Tibial nerve (tissue), 4 donors: ENCODE measurements at regions not wholly inside any gene's neighbourhood (a gene's known extent, or its start where the extent isn't known, plus 50 kb on each side); places are given as distances from the start of the nearest gene placed in this dataset.
"Not testable (repeated sequence)": the region's sequence is repeated elsewhere in the genome, so short reads cannot be mapped to it uniquely, and the experiment has no call there.

Source experiments
- DNase-seq, 2 donors: peaks; one replicate each; pipeline ENCODE4 v3.0.0-alpha.2; 2019; ENCODE audit warnings: low spot score in 2 of 2
- H3K27ac ChIP-seq, 4 donors: fragments of 200-600 bp; sonication (generic) in 3 of 4; one replicate each; pipeline ENCODE4 v1.5.1; 2017 to 2019; ENCODE audit warnings: mild to moderate bottlenecking in 1 of 4
- H3K27me3 ChIP-seq, 2 donors: fragments of 200-600 bp; sonication (generic) in 1 of 2; one replicate each; pipeline versions ENCODE4 v1.5.1 to v1.6.0; 2017 to 2019
- H3K36me3 ChIP-seq, 3 donors: fragments of 200-600 bp; sonication (generic); one replicate each; pipeline ENCODE4 v1.5.1; 2018 to 2019
- H3K4me1 ChIP-seq, 4 donors: fragments of 200-600 bp; sonication (generic) in 3 of 4; one replicate each; pipeline ENCODE4 v1.5.1; 2017 to 2019
- H3K4me3 ChIP-seq, 4 donors: fragments of 200-600 bp; sonication (generic) in 3 of 4; one replicate each; pipeline ENCODE4 v1.5.1; 2017 to 2019; ENCODE audit warnings: mild to moderate bottlenecking in 1 of 4, moderate library complexity in 1 of 4
- H3K9me3 ChIP-seq, 4 donors: fragments of 200-600 bp; sonication (generic) in 3 of 4; one replicate each; pipeline ENCODE4 v1.5.1; 2017 to 2019
- EP300 ChIP-seq, 2 donors: sonication (generic); formaldehyde crosslinking; IDR thresholded peaks; one replicate each; pipeline ENCODE4 v1.6.1; 2017; ENCODE audit warnings: antibody characterized with exemption in 2 of 2, mild to moderate bottlenecking in 1 of 2
- POLR2A ChIP-seq, 2 donors: fragments of 450-650 bp; IDR thresholded peaks; one replicate each; pipeline ENCODE4 v1.6.1; 2017; ENCODE audit warnings: antibody characterized with exemption in 2 of 2, mild to moderate bottlenecking in 2 of 2, moderate library complexity in 2 of 2
- WGBS, 2 donors: methylation state at CpG; one replicate each; pipeline ENCODE4 v1.1.5; 2018; 5-methylcytosine and 5-hydroxymethylcytosine counted together
- TF ChIP-seq, protein P1 (sequence below), 5 experiments: fragments of 200-600 bp in 3 of 5; fragments of 450-650 bp in 2 of 5; sonication (generic) in 3 of 5; IDR thresholded peaks; one replicate each; pipeline ENCODE4 v1.5.1; 2016 to 2019; ENCODE audit warnings: antibody characterized with exemption in 5 of 5, mild to moderate bottlenecking in 3 of 5, moderate library complexity in 2 of 5

DNA sequence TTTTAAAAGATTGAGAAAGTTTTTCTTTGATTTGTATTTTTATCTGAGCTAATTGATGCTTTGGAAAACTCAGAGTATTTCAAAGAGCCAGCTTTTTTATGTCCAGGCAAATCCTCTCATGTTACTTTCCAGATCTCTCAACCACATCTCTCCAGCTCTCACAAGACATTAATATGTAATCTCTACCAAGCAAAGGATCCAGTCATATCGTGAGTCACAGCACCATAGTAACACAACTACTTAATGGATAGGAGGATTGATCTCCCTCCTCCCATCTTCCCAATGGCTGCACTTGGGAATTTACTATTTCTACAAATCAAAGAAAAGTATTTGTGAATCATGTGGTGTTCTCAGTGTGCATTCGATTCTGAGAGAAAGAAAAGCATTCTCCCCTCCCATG, 63.3 kb downstream of the POU4F1 start:
- Histone ChIP-seq H3K9me3 (no peaks in the 10 kb centered on the region), H3K4me3 (no peak overlapping the region), H3K27me3 (no peaks in the 10 kb centered on the region), H3K36me3 (no peaks in the 10 kb centered on the region), H3K27ac (no peak overlapping the region), H3K4me1 (no peaks in the 10 kb centered on the region)
- TF ChIP-seq POLR2A (IDR thresholded peaks at IDR 0.05) = no peak
- TF ChIP-seq, protein P1, sequence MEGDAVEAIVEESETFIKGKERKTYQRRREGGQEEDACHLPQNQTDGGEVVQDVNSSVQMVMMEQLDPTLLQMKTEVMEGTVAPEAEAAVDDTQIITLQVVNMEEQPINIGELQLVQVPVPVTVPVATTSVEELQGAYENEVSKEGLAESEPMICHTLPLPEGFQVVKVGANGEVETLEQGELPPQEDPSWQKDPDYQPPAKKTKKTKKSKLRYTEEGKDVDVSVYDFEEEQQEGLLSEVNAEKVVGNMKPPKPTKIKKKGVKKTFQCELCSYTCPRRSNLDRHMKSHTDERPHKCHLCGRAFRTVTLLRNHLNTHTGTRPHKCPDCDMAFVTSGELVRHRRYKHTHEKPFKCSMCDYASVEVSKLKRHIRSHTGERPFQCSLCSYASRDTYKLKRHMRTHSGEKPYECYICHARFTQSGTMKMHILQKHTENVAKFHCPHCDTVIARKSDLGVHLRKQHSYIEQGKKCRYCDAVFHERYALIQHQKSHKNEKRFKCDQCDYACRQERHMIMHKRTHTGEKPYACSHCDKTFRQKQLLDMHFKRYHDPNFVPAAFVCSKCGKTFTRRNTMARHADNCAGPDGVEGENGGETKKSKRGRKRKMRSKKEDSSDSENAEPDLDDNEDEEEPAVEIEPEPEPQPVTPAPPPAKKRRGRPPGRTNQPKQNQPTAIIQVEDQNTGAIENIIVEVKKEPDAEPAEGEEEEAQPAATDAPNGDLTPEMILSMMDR (IDR thresholded peaks at IDR 0.05) = no peak
- no peak for TF ChIP-seq EP300 (IDR thresholded peaks at IDR 0.05)
- DNase-seq = no peak
- WGBS, 2 donors = 53 to 57% methylated on average over 2 of the region's 2 CpGs

DNA sequence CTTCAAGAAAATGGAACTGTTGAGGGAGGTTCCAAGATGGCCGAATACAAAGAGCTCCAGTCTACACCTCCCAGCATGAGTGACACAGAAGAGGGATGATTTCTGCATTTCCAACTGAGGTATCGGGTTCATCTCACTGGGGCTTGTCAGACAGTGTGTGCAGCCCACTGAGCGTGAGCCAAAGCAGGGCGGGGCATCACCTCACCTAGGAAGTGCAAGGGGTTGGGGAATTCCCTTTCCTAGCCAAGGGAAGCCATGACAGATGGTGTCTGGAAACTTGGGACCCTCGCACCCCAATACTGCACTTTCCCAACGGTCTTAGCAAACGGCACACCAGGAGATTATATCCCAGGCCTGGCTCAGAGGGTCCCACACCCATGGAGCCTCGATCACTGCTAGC, 77.3 kb downstream of the POU4F1 start:
- not testable (repeated sequence) for H3K9me3 ChIP-seq, H3K36me3 ChIP-seq, H3K27me3 ChIP-seq, H3K4me1 ChIP-seq, H3K4me3 ChIP-seq, H3K27ac ChIP-seq, DNase-seq
- 88 to 89% methylated on average over 8 of the region's 8 CpGs for WGBS, 2 donors

DNA sequence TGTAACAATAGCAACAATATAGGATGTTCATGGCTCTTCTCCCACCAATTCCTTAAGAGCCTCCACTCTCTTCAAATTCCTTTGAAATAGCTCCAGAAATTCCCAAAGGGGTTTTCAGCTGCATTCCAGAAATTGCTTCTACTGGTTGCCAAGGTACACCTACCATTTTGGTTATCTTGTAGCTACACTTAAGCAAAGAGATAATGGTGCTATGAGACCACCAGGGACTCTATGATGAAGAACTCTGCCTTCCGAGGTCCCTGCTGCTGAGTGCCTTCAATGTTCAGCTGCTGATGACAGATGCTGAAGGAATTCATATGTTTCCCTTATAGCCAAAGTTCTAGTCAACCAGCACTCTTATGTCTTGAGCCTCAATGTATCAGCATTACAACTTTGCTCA, 78.4 kb downstream of the POU4F1 start:
- no peaks in the 10 kb centered on the region for H3K27me3 ChIP-seq
- no peak for DNase-seq
- no peaks in the 10 kb centered on the region for H3K4me1 ChIP-seq
- TF ChIP-seq, protein P1 (IDR thresholded peaks at IDR 0.05) = no peak
- no peak for TF ChIP-seq EP300 (IDR thresholded peaks at IDR 0.05)
- TF ChIP-seq POLR2A (IDR thresholded peaks at IDR 0.05) = no peak
- peaks cover 0 to 17% (median 0%) of the 10 kb centered on the region in 4 donors for H3K9me3 ChIP-seq
- H3K36me3 ChIP-seq = no peaks in the 10 kb centered on the region
- WGBS, 2 donors = 50 to 71% methylated on average over 1 of the region's 1 CpG
- no peak overlapping the region for H3K27ac ChIP-seq
- H3K4me3 ChIP-seq = no peak overlapping the region

DNA sequence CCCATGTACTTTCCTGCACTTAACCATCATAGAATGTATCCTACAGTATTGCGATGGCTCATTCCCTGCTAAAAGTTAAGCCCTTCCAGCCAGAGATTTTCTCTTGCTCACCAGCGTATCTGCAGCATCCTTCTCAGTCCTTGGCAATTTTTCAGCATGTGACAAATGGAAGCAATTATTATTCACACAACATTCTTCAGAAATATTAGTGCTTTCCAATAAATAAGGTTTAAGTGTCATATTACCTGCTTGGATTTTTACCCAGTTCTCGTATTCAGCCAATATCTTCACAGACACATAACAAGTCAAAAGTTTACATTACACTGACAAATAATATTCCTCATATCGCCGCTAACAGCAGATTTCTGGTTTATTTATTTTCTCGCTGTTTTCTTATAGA, 82.3 kb downstream of the POU4F1 start:
- Histone ChIP-seq H3K36me3 (no peaks in the 10 kb centered on the region), H3K27me3 (no peaks in the 10 kb centered on the region), H3K9me3 (peaks cover 0 to 20% (median 0%) of the 10 kb centered on the region in 4 donors), H3K4me3 (no peak overlapping the region), H3K4me1 (no peaks in the 10 kb centered on the region), H3K27ac (no peak overlapping the region)
- whole genome bisulfite sequencing, 2 donors = 82 to 89% methylated on average over 6 of the region's 6 CpGs
- no peak for DNase-seq
- TF ChIP-seq EP300 (IDR thresholded peaks at IDR 0.05) (no peak), POLR2A (IDR thresholded peaks at IDR 0.05) (no peak)
- TF ChIP-seq, protein P1 (IDR thresholded peaks at IDR 0.05) = no peak

DNA sequence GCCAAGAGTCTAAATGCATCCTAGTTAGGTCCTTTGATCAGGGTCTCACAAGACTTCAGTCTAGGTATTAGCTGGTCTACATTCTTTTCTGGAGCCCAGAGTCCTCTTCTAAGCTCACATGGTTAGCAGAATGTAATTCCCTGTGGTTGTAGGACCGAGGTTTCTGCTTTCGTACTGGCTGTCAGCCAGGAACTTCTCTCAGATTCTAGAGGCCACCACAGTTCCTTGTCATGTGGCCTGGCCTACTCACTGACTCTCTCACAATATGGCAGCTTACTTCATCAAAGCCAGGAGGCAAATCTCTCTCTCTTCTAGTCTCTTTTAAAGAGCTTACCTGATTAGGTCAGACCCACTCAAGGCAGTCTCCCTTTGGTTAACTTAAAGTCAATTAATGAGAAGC, 82.9 kb downstream of the POU4F1 start:
- DNase-seq = no peak
- H3K9me3 ChIP-seq = peaks cover 0 to 17% (median 0%) of the 10 kb centered on the region in 4 donors
- H3K36me3 ChIP-seq = no peaks in the 10 kb centered on the region
- H3K4me3 ChIP-seq = no peak overlapping the region
- TF ChIP-seq, protein P1 (IDR thresholded peaks at IDR 0.05) = no peak
- no peak for TF ChIP-seq EP300 (IDR thresholded peaks at IDR 0.05)
- TF ChIP-seq POLR2A (IDR thresholded peaks at IDR 0.05) = no peak
- H3K27ac ChIP-seq = no peak overlapping the region
- 67 to 83% methylated on average over 2 of the region's 2 CpGs for WGBS, 2 donors
- no peaks in the 10 kb centered on the region for H3K27me3 ChIP-seq
- no peaks in the 10 kb centered on the region for H3K4me1 ChIP-seq

DNA sequence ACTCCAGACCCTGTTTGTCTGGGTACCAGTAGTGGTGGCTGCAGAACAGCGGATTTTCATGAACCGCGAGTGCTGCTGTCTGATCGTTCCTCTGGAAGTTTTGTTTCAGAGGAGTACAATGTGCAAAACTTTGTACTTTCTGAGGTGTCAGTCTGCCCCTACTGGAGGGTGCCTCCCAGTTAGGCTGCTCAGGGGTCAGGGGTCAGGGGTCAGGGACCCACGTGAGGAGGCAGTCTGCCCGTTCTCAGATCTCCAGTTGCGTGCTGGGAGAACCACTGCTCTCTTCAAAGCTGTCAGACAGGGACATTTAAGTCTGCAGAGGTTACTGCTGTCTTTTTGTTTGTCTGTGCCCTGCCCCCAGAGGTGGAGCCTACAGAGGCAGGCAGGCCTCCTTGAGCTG, 84.9 kb downstream of the POU4F1 start:
- WGBS, 2 donors = 90 to 97% methylated on average over 7 of the region's 7 CpGs
- not testable (repeated sequence) for H3K27ac ChIP-seq, H3K4me1 ChIP-seq, H3K36me3 ChIP-seq, DNase-seq, H3K4me3 ChIP-seq, H3K27me3 ChIP-seq
- peaks cover 0 to 17% (median 0%) of the 10 kb centered on the region in 4 donors for H3K9me3 ChIP-seq
